ENCODE measurements at regions not wholly inside any gene's neighbourhood (a gene's known extent, or its start where the extent isn't known, plus 50 kb on each side); places are given as distances from the start of the nearest gene placed in this dataset.
"Not testable (repeated sequence)": the region's sequence is repeated elsewhere in the genome, so short reads cannot be mapped to it uniquely, and the experiment has no call there.

- DNase-seq: no peak
Observed at GRCh38 chr6:6414931-6415330, 94.5 kb upstream of the F13A1 start.

- no peak for DNase-seq
Observed at GRCh38 chr6:6417475-6417874, 97.0 kb upstream of the F13A1 start.

GRCh38 chr6:6418421-6418820, 98.0 kb upstream of the F13A1 start:
- no peak for DNase-seq

GRCh38 chr6:6420107-6420506, 99.6 kb upstream of the F13A1 start:
- DNase-seq: no peak

- no peak for DNase-seq
Observed at GRCh38 chr6:6434151-6434550, 113.7 kb upstream of the F13A1 start.

- DNase-seq: no peak
Observed at GRCh38 chr6:6434723-6435122, 114.3 kb upstream of the F13A1 start.

GRCh38 chr6:6436366-6436765, 115.9 kb upstream of the F13A1 start:
- DNase-seq: no peak

GRCh38 chr6:6436946-6437345, 116.5 kb upstream of the F13A1 start:
- DNase-seq: no peak

GRCh38 chr6:6438286-6438685, 117.8 kb upstream of the F13A1 start:
- DNase-seq: no peak

- no peak for DNase-seq
Observed at GRCh38 chr6:6439778-6440177, 119.3 kb upstream of the F13A1 start.

GRCh38 chr6:6452002-6452401, 131.5 kb upstream of the F13A1 start:
- DNase-seq: no peak

- no peak for DNase-seq
Observed at GRCh38 chr6:6453186-6453585, 132.7 kb upstream of the F13A1 start.

GRCh38 chr6:6455272-6455671, 133.2 kb upstream of the LY86 start:
- no peak for DNase-seq

- no peak for DNase-seq
Observed at GRCh38 chr6:6458172-6458571, 130.3 kb upstream of the LY86 start.

GRCh38 chr6:6459963-6460362, 128.6 kb upstream of the LY86 start:
- not testable (repeated sequence) for DNase-seq

GRCh38 chr6:6460416-6460815, 128.1 kb upstream of the LY86 start:
- DNase-seq: no peak

- DNase-seq: no peak
Observed at GRCh38 chr6:6461138-6461537, 127.4 kb upstream of the LY86 start.

GRCh38 chr6:6466967-6467761, 121.4 kb upstream of the LY86 start:
- DNase-seq: peak in 1 of 2 experiments; percentile 4

- no peak for DNase-seq
Observed at GRCh38 chr6:6469074-6469473, 119.4 kb upstream of the LY86 start.

GRCh38 chr6:6470123-6470522, 118.4 kb upstream of the LY86 start:
- DNase-seq: no peak

- DNase-seq: no peak
Observed at GRCh38 chr6:6471276-6471675, 117.2 kb upstream of the LY86 start.

- no peak for DNase-seq
Observed at GRCh38 chr6:6474170-6474920, 114.2 kb upstream of the LY86 start.

- DNase-seq: no peak
Observed at GRCh38 chr6:6479785-6480184, 108.7 kb upstream of the LY86 start.

GRCh38 chr6:6482256-6482655, 106.3 kb upstream of the LY86 start:
- DNase-seq: no peak

- no peak for DNase-seq
Observed at GRCh38 chr6:6483168-6483567, 105.4 kb upstream of the LY86 start.

All from SW 1271 (cell line).